ENCODE measurements at regions not wholly inside any gene's neighbourhood (a gene's known extent, or its start where the extent isn't known, plus 50 kb on each side); places are given as distances from the start of the nearest gene placed in this dataset.

DNA sequence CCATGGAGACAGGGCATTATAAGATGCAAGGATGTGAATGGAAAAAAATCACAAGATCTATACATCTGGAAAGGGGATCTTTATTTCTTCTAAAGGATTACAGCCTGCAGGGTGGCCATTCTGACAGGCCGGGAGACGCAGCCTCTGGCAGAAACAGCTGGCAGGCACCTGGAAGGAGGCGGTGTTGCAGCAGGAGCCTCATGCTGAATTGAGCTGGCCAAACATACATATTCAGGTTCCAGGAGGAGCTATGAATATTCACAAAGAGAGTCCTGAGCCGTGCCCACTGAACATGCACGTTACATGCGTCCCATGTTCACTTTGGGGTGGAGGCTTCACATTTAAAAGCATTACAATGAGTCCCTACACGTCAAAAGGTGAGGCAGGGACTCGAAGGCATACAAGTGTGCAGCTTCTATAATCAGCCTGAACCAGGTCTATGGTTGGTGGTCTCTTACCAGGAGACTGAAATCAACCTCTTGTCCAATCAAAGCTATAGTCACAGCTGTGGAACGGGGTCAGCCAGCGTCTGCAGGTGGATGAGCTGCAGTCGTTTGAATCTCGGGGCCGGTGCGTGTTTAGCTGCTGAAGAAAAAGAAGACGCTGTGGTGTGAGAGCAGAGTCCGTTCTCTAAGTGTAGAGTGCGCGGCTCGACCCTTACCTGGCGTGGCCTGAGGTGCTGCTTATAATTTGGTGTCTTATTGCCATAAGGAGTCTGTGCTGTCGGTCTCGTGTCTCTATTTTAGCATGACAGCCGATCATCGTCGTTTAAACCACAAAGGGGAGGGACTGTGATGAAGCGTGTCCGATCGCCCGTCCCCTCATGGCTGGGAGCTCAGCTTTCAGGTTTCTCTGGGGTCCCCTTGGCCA lies 183.0 kb downstream of the ETS2 start:
- TF ChIP-seq EP300 (IDR thresholded peaks at IDR 0.05; ENCODE audit: borderline replicate concordance), result no peak
- TF ChIP-seq FOXM1 (IDR thresholded peaks at IDR 0.05; ENCODE audit: borderline replicate concordance, low read depth), result no peak
- no peak for TF ChIP-seq TAF1 (IDR thresholded peaks at IDR 0.05; ENCODE audit: low read depth)
- no peak for TF ChIP-seq MAX (IDR thresholded peaks at IDR 0.05)
- TF ChIP-seq EGR1 (IDR thresholded peaks at IDR 0.05), result no peak
- no peak for TF ChIP-seq CEBPB (IDR thresholded peaks at IDR 0.05)

Data from Ishikawa (cell line).